SK-N-SH treated with all-trans-retinoic acid at 6 μM for 48 hours (cell line): ENCODE measurements at regions not wholly inside any gene's neighbourhood (a gene's known extent, or its start where the extent isn't known, plus 50 kb on each side); places are given as distances from the start of the nearest gene placed in this dataset.

ENCODE experiments used
- CSDC2 ChIP-seq: fragments of 250-450 bp; sonication (Bioruptor Pico); IDR thresholded peaks from 2 replicates; pipeline ENCODE4 v1.5.0; 2020; ENCODE audit warnings: mild to moderate bottlenecking, moderate library complexity
- PPARA ChIP-seq: fragments of 250-450 bp; sonication (Bioruptor Pico); IDR thresholded peaks from 2 replicates; pipeline ENCODE4 v1.5.0; 2020; ENCODE audit warnings: mild to moderate bottlenecking, borderline replicate concordance
- TF ChIP-seq, protein P1 (sequence below): fragments of 250-450 bp; sonication (Bioruptor Pico); IDR thresholded peaks from 2 replicates; pipeline ENCODE4 v1.8.0; 2020; ENCODE audit warnings: mild to moderate bottlenecking, moderate library complexity, borderline replicate concordance

DNA sequence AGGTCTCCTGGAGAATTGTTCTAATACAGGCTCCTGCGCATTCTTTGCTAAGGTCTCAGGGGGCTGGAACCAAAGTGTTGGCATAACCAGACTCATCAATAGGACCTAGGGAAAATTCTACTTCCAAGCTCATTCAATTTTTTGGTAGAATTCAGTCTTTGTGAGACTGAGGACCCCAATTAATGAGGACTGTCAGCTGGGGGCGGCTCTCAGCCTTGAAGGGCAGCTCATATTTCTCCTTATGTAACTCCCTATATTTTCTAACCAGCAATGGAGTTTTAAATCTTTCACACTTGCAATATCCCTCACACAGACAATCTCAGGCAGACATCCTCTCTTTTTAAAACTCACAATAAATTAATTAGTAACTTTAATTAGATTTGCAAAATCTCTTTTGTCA, 476.4 kb upstream of the LRFN5 start:
- no peak for TF ChIP-seq CSDC2 (CRISPR knock-in tag)
- no peak for TF ChIP-seq PPARA (CRISPR knock-in tag)
- TF ChIP-seq, protein P1, sequence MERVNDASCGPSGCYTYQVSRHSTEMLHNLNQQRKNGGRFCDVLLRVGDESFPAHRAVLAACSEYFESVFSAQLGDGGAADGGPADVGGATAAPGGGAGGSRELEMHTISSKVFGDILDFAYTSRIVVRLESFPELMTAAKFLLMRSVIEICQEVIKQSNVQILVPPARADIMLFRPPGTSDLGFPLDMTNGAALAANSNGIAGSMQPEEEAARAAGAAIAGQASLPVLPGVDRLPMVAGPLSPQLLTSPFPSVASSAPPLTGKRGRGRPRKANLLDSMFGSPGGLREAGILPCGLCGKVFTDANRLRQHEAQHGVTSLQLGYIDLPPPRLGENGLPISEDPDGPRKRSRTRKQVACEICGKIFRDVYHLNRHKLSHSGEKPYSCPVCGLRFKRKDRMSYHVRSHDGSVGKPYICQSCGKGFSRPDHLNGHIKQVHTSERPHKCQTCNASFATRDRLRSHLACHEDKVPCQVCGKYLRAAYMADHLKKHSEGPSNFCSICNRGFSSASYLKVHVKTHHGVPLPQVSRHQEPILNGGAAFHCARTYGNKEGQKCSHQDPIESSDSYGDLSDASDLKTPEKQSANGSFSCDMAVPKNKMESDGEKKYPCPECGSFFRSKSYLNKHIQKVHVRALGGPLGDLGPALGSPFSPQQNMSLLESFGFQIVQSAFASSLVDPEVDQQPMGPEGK (CRISPR knock-in tag): no peak
